Kidney (tissue), 13 donors: ENCODE measurements at regions not wholly inside any gene's neighbourhood (a gene's known extent, or its start where the extent isn't known, plus 50 kb on each side); places are given as distances from the start of the nearest gene placed in this dataset.

ENCODE experiments used
- DNase-seq, 5 donors: peaks; one replicate each; pipeline ENCODE4 v3.0.0-alpha.2; 2013 to 2020
- FAIRE-seq: peaks from 2 replicates; lab custom pipeline; 2012; peaks lifted over from hg19 to GRCh38; lab: Jason Lieb, UNC
- H3K27ac ChIP-seq, 2 donors: one replicate each; pipeline ENCODE4 v1.7.0; 2013; ENCODE audit warnings: low read depth in 2 of 2, low read length in 2 of 2, inconsistent platforms in 1 of 2
- H3K27me3 ChIP-seq: one replicate; pipeline ENCODE4 v1.7.1; 2013; ENCODE audit warnings: low read length, inconsistent platforms; ENCODE audit not compliant: control insufficient read depth, insufficient read depth
- H3K36me3 ChIP-seq, 3 donors: one replicate each; pipeline versions ENCODE4 v1.7.0 to v1.7.1; 2013; ENCODE audit warnings: low read length in 3 of 3, control low read depth in 1 of 3, inconsistent platforms in 1 of 3; ENCODE audit not compliant: insufficient read depth in 3 of 3, control insufficient read depth in 2 of 3
- H3K4me1 ChIP-seq, 3 donors: one replicate each; pipeline versions ENCODE4 v1.7.0 to v1.7.1; 2013; ENCODE audit warnings: low read length in 3 of 3, inconsistent platforms in 1 of 3, low read depth in 1 of 3; ENCODE audit not compliant: control insufficient read depth in 2 of 3, insufficient read depth in 2 of 3
- H3K4me3 ChIP-seq, 3 donors: one replicate each; pipeline versions ENCODE4 v1.7.0 to v1.8.1; 2013; ENCODE audit warnings: low read length in 3 of 3, control low read depth in 1 of 3, inconsistent platforms in 1 of 3
- H3K9ac ChIP-seq, 3 donors: one replicate each; pipeline versions ENCODE4 v1.7.0 to v1.7.1; 2013; ENCODE audit warnings: low read length in 3 of 3, control low read depth in 1 of 3, inconsistent platforms in 1 of 3
- H3K9me3 ChIP-seq, 3 donors: one replicate each; pipeline versions ENCODE4 v1.7.0 to v1.7.1; 2013; ENCODE audit warnings: low read length in 3 of 3, control low read depth in 1 of 3, inconsistent platforms in 1 of 3; ENCODE audit not compliant: control insufficient read depth in 2 of 3, insufficient read depth in 1 of 3
- intact Hi-C: fragments of 100-400 bp; cut with DNase I; formaldehyde crosslinking; loops from one replicate; pipeline ENCODE4 v1.11.1; 2022
- TF ChIP-seq, protein P1 (sequence below): IDR thresholded peaks from 3 replicates; pipeline ENCODE4 v1.5.1; 2012; ENCODE audit warnings: mild to moderate bottlenecking, moderate library complexity, borderline replicate concordance; ENCODE audit not compliant: insufficient read depth; ENCODE audit errors: extremely low read depth
- donor health status: control.
- donor health status: control.
- donor health status: control.
- donor health status: control.
- donor health status: control.
- donor health status: DM: yes; HTN: yes; CAD: no.
- donor health status: Normal renal cell carcinoma (clear cell type).

DNA sequence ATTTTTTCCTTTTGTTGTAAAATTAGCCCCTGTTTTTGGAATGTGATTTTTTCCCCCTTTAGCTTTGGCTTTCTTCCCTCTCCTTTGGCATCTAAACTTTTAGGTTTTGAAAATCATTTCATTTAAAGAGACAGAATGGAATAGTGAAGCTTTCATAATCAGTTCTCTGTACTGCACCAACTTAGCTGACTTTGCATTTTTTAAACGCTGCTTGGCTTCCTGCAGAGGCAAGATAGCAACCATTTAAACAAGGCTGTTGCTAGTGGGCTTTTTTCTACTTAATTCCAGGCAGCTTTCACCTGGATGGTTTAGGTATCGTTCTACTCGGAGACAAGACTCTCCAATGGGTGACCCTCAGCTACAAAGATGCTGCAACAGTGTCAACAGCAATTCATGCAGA, 267.9 kb upstream of the PKDCC start:
- DNase-seq (peak in 2 of 5 donors; percentile 44 to 48), FAIRE-seq (no peak)
- Histone ChIP-seq H3K4me1 (no peaks in the 10 kb centered on the region), H3K27me3 (no peaks in the 10 kb centered on the region), H3K36me3 (no peaks in the 10 kb centered on the region), H3K9me3 (no peaks in the 10 kb centered on the region), H3K4me3 (no peak overlapping the region), H3K27ac (no peak overlapping the region), H3K9ac (no peak overlapping the region)
- TF ChIP-seq, protein P1, sequence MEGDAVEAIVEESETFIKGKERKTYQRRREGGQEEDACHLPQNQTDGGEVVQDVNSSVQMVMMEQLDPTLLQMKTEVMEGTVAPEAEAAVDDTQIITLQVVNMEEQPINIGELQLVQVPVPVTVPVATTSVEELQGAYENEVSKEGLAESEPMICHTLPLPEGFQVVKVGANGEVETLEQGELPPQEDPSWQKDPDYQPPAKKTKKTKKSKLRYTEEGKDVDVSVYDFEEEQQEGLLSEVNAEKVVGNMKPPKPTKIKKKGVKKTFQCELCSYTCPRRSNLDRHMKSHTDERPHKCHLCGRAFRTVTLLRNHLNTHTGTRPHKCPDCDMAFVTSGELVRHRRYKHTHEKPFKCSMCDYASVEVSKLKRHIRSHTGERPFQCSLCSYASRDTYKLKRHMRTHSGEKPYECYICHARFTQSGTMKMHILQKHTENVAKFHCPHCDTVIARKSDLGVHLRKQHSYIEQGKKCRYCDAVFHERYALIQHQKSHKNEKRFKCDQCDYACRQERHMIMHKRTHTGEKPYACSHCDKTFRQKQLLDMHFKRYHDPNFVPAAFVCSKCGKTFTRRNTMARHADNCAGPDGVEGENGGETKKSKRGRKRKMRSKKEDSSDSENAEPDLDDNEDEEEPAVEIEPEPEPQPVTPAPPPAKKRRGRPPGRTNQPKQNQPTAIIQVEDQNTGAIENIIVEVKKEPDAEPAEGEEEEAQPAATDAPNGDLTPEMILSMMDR, result no peak
- intact Hi-C loops, result no loop called here

DNA sequence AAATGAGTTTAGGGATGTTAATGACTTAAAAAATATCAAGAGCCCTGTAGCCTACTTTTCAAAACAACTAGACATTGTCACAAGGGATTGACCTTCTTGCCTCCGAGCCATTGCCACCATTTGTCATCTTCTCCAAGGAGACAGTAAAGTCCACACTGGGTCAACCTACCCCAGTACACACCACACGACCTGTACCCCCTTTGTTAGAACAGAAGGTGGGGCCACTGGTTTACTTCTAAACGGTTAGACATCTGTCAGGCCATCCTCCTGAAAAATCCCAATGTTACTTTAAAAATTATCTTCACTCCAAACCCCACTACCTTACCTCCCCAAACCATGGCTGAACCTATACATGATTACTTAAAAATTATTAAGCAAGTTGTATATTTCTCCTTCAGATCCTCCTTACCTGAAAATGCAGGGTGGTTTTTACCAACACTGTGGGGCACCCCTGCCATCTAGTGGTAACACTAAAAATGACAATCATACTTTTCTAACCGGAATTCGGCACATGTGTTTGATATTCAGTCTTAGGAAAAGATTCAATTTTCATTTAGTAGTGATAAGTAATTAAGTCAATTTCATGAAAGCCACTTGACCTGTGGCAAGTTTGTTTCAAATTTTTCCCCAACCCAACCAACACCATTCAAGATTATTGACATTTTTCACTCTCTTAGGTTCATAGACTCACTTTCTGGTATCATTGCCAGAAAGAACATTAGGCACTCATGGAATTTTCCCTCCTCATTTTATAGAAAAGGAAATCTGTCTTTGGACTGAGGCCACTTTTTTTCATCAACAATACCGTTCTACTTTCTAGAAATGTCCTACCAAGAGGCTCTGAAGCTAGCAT, 265.3 kb upstream of the PKDCC start:
- H3K4me3 ChIP-seq, result no peak overlapping the region
- H3K9ac ChIP-seq, result no peak overlapping the region
- peak; percentile 97 for FAIRE-seq
- H3K27ac ChIP-seq, result no peak overlapping the region
- H3K36me3 ChIP-seq, result no peaks in the 10 kb centered on the region
- TF ChIP-seq, protein P1, result peak; percentile 67
- H3K9me3 ChIP-seq, result no peaks in the 10 kb centered on the region
- intact Hi-C loops, result no loop called here
- no peaks in the 10 kb centered on the region for H3K4me1 ChIP-seq
- DNase-seq, result peak in 3 of 5 donors; percentile 53 to 63 (median 56)
- no peaks in the 10 kb centered on the region for H3K27me3 ChIP-seq

DNA sequence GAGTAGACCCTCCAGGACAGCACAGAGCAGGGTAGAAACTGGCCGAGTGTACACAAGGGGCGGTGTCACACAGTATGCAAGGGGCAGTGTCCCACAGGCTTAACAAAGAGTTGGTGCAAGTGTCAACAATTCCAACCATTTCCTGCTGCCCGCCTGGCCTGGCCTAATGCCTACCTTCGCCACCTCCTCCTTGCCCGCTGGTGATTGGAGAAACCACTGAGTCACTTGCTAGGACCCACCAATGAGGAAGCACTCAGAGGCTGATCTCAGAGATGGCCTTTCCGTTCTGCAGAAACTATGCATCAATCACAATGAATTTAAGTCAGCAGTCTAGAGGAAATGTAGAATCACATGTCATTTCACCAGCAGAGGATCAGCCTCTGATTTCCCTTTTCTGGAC, 263.3 kb upstream of the PKDCC start:
- Histone ChIP-seq H3K27ac (no peak overlapping the region), H3K9ac (no peak overlapping the region), H3K9me3 (no peaks in the 10 kb centered on the region), H3K36me3 (no peaks in the 10 kb centered on the region), H3K27me3 (no peaks in the 10 kb centered on the region), H3K4me3 (no peak overlapping the region), H3K4me1 (no peaks in the 10 kb centered on the region)
- intact Hi-C loops, result no loop called here
- DNase-seq (no peak), FAIRE-seq (no peak)
- TF ChIP-seq, protein P1, result no peak
